Tibial nerve (tissue), 4 donors: ENCODE measurements at regions not wholly inside any gene's neighbourhood (a gene's known extent, or its start where the extent isn't known, plus 50 kb on each side); places are given as distances from the start of the nearest gene placed in this dataset.

ENCODE experiments used
- CTCF ChIP-seq, 5 experiments: fragments of 200-600 bp in 3 of 5; fragments of 450-650 bp in 2 of 5; sonication (generic) in 3 of 5; IDR thresholded peaks; one replicate each; pipeline ENCODE4 v1.5.1; 2016 to 2019; ENCODE audit warnings: antibody characterized with exemption in 5 of 5, mild to moderate bottlenecking in 3 of 5, moderate library complexity in 2 of 5
- EP300 ChIP-seq, 2 donors: sonication (generic); formaldehyde crosslinking; IDR thresholded peaks; one replicate each; pipeline ENCODE4 v1.6.1; 2017; ENCODE audit warnings: antibody characterized with exemption in 2 of 2, mild to moderate bottlenecking in 1 of 2
- POLR2A ChIP-seq, 2 donors: fragments of 450-650 bp; IDR thresholded peaks; one replicate each; pipeline ENCODE4 v1.6.1; 2017; ENCODE audit warnings: antibody characterized with exemption in 2 of 2, mild to moderate bottlenecking in 2 of 2, moderate library complexity in 2 of 2

GRCh38 chr2:208570066-208570465 is 163.5 kb downstream of the PTH2R start:
- no peak for TF ChIP-seq CTCF (IDR thresholded peaks at IDR 0.05)
- TF ChIP-seq POLR2A (IDR thresholded peaks at IDR 0.05) = no peak
- no peak for TF ChIP-seq EP300 (IDR thresholded peaks at IDR 0.05)
